Dermis microvascular lymphatic vessel endothelial cell (primary cell): ENCODE measurements at regions not wholly inside any gene's neighbourhood (a gene's known extent, or its start where the extent isn't known, plus 50 kb on each side); places are given as distances from the start of the nearest gene placed in this dataset.

Source experiments
- DNase-seq, 2 donors: peaks; one replicate each; pipeline versions ENCODE4 v3.0.0 to v3.0.0-alpha.2; 2010; ENCODE audit warnings: low read depth in 2 of 2

- DNase-seq = no peak
Measured at GRCh38 chr14:22418631-22419030, 170.4 kb downstream of the DAD1 start.

GRCh38 chr14:22417914-22418313 lies 171.1 kb downstream of the DAD1 start:
- no peak for DNase-seq

DNA sequence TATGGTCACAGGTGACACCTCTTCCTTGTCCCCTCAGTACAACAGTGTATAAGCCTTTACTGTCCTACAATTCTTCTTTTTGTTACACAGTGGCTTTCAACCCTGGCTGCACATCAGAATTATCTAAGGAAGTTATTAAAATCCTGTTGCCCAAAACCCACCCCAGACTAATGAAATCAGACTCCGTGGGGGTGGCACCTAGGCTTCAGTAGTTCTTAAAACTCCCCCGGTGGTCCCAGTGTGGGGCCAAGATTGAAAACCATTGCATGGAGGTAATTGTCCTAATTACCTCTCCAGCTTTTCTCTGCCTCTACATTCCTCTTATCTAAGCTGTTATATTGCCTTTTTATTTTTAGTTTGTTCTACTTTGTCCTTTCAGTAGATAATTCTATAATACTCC lies 172.8 kb downstream of the DAD1 start:
- DNase-seq = no peak

GRCh38 chr14:22415605-22415959 lies 173.4 kb downstream of the DAD1 start:
- no peak for DNase-seq

DNA sequence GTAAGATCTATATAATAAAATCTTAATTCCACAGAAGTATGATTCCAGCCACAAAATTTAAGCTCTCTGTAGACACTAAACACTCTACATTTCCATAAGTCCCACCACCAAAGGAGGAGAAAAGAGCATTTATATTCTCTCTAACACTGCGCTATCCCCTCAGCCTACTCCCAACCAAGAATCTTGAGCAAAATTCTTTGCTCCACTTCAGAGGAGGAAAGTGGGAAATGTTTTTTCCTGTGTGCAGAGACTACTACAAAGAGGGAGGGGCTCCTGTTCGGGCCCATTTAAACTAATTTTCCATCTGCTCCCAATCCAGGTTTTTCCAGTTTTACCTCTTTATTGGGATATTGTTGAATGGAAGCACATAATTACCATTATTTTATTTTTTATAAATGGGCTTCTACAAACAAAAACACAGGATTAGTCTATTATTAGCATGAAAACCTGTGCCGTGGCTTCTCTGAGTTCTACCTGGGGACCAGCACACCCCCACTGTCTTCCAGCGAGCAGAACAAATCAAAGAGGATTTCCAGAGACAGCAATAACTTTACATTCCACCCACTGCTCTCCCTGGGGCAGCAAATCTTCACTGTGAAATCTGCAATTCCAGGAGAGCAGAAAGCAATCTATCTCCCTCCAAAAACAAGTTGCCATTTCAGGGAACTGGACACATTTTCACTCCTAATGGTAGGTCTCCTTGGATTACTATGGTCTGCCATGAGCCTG lies 174.0 kb downstream of the DAD1 start:
- no peak for DNase-seq

DNA sequence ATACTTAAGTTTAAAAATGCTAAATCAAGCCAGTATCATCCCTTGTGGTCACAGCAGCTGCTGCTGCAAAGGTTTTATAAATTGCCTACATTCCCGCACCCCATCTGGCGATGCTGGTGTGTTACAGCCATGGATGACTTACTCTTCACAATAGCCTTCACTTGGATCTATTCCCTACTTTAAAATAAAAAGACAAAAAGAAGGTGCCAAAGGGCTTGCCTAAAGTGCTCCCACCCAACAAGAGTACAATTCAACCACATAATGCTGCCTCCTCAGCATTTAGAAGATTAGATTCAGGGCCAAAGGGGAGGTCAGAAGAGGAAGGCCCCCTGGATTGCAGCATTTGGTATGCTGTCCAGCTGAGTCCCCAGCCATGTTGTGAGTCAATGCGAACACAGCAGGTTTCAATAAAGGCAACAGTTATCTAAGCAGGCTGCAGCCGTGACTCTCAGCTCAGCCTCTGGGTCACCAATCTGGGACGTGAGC lies 176.1 kb downstream of the DAD1 start:
- no peak for DNase-seq

GRCh38 chr14:22411398-22412055 lies 177.5 kb downstream of the DAD1 start:
- no peak for DNase-seq

DNA sequence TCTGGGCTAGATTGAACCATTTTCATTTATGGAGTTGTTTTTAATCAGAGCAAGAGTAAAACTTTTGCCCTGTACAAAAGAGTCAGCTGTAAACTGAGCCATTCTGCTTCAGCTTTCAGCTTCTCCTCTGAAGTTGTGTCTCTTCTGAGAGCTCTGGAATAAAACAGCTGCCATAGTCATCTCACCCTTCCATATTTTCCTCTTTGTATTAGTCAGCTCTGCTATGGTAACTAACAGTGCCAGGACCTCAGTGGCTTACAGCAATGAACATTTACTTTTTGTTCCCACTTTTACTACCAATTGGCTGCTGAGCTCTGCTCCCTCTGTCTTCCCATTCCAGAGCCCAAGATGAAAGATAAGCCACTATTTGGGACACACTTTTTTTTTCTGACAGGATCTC lies 178.5 kb downstream of the DAD1 start:
- no peak for DNase-seq

- no peak for DNase-seq
Measured at GRCh38 chr14:22409006-22409405, 180.0 kb downstream of the DAD1 start.

GRCh38 chr14:22408547-22408946 lies 180.5 kb downstream of the DAD1 start:
- DNase-seq = no peak

DNA sequence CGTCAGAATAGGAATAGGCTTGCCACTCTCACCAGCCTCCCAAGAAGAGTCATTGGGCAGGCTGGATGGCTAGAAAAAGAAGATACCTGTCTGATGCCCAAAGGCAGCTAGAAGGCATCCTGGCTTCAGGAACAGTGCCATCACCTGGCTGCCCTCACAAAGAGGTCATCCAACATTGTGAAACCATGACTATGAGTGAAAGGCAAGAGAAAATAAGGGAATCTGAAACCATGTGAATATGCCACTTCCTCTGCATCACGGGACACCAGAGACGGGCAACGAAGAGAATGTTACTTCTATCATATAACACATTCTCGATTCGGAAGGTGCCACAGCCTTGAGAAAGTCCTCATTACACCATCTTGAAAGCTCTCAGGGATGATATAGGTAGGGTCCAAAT lies 182.0 kb downstream of the DAD1 start:
- no peak for DNase-seq

GRCh38 chr14:22405201-22405600 lies 183.8 kb downstream of the DAD1 start:
- DNase-seq = no peak

DNA sequence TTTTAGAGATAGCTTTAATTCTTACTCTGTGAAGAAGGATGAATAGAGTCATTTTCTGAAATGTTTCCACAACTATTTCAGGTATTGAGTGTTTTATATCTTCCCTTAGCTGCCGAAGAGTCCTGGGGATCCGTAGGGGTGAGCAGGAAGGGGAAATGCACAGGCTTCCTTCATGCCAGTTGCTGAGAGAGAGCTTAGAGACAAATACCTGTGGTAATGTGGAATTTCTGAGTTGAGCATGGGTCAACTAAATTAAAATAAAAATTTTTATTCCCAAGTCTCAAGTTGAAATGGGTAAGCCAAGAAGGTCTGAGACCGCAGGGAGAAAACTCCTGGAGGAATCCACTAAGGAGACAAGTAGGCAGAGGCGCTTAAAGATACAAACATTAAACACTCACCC lies 185.7 kb downstream of the DAD1 start:
- no peak for DNase-seq

DNA sequence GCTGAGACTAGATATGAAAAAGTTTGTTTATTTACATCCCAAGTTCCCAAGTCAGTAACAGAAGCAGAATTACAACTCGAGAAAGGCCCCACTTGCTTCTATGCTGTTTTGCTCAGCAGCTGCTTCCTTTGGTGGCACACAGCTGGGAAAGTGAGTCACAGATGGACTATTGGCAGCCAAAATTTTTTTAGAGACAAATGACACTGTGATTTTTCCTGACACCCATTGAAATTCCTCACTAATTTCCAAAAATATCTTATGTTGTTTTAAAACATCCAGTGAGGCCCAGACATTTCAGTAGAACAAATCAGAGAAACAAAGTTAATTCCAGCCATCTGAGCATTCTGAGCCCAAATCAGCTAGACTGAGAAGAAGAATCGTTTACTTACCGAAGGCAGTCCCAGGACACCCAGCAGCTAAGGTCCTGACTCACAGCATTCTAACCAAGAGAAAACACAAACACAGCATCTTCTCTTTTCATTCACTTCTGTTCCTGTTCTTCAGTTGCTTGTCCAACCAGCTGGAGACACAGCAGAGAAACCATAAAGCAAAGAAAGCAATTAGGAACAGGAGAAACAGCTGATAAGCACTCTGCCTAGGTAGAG lies 188.3 kb downstream of the DAD1 start:
- DNase-seq = peak in 1 of 2 donors; percentile 20

DNA sequence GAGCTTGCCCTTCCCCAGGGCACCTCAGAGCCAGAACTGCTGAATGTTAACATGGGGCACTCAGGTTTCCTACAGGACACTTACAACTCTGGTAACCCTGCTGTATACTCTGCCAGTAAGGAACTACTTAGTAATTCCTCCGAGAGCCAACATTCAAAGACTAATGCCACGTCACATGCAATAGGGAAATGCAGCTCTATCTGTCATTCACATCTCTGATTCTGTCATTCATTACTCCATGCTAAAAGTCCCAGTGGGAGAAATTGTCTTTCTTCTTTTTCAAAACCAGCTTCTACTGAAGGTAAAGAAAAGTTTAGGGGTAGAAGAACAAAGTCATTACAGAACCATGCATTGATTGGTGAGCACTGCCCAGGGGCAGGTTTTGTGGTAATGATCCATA lies 189.2 kb downstream of the DAD1 start:
- DNase-seq = no peak

DNA sequence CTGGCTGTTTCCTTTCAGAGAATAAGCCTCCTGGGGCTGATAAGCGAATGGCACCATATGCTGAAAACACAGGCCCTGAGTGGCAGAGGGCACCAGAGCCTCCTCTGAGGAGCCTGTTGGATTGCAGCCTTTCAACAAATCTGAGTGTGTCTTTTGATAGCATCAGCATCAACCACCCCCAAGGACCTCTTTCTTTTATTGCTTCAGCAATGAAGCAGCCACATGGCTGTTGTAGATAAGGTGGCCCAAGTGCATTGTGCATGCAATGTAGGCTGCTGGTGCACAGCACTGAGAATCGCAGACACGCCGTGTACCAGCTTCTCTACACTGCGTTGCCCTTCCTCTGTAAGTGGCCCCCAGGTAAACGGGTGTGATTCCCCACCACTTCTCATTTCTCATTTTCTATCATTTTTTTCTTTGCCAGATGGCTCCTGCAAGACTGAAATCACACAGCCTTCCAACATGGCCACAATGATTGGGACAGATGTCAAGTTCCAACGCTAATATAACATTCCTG lies 191.7 kb downstream of the DAD1 start:
- no peak for DNase-seq

GRCh38 chr14:22395803-22396202 lies 193.2 kb downstream of the DAD1 start:
- no peak for DNase-seq

DNA sequence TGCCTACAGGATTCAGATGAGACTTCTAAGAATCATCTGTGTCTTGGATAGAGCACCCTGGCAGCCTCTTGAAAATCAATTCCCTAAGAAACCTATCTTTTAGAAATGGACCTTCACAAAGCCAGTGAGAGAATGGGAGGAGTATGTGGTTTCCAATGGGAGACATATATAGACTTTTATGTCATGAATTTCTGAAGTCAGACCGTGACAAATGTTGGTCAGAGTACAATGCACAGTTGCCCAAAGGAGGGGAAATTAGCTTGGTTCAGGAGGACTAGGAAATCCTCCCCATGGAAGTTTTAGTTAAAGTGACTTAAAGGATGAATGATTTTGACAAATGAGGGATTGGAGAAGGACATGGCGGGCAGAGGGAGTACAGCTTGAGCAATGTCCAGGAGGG lies 194.4 kb downstream of the DAD1 start:
- DNase-seq = no peak

DNA sequence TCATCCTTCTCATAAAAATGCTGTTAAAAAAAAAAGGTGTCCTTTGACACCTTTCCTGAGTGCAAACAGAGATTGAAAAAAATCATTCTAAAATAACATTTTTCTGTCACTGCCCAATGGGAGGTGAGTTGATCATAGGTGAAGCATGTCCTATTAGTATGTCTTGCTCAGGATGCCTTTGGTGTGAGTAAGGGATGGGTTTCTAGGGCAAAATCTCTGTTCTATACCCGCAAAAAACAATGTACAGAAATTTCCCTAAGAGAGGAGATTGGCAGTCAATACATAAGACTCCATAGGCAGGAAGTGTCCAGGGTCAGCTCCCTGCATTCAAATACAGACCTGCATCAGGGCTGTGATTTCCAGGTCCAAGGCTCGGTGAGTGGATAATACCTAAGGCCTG lies 195.2 kb downstream of the DAD1 start:
- no peak for DNase-seq

GRCh38 chr14:22391908-22392565 lies 197.0 kb downstream of the DAD1 start:
- peak; percentile 66 to 79 for DNase-seq

- no peak for DNase-seq
Measured at GRCh38 chr14:22390824-22391461, 198.1 kb downstream of the DAD1 start.

GRCh38 chr14:22390195-22390594 lies 198.8 kb downstream of the DAD1 start:
- DNase-seq = no peak
